ENCODE measurements at regions not wholly inside any gene's neighbourhood (a gene's known extent, or its start where the extent isn't known, plus 50 kb on each side); places are given as distances from the start of the nearest gene placed in this dataset.
A peak's percentile ranks its signal among the peaks of the same experiment; 100 is the strongest.

GRCh38 chr2:195606179-195606578, 50.8 kb upstream of the SLC39A10 start:
- DNase-seq: no peak

GRCh38 chr2:195604706-195605105, 52.3 kb upstream of the SLC39A10 start:
- DNase-seq: no peak

- DNase-seq: no peak
Measured at GRCh38 chr2:195603998-195604397, 53.0 kb upstream of the SLC39A10 start.

- DNase-seq: no peak
Measured at GRCh38 chr2:195603408-195603807, 53.6 kb upstream of the SLC39A10 start.

GRCh38 chr2:195602687-195603086, 54.3 kb upstream of the SLC39A10 start:
- DNase-seq: no peak

- DNase-seq: no peak
Measured at GRCh38 chr2:195601361-195601760, 55.7 kb upstream of the SLC39A10 start.

GRCh38 chr2:195600778-195601177, 56.2 kb upstream of the SLC39A10 start:
- no peak for DNase-seq

- peak; percentile 51 for DNase-seq
Measured at GRCh38 chr2:195596840-195597239, 60.2 kb upstream of the SLC39A10 start.

GRCh38 chr2:195595825-195596224, 61.2 kb upstream of the SLC39A10 start:
- DNase-seq: no peak

GRCh38 chr2:195594919-195595694, 61.9 kb upstream of the SLC39A10 start:
- DNase-seq: peak; percentile 68

GRCh38 chr2:195594248-195594647, 62.8 kb upstream of the SLC39A10 start:
- no peak for DNase-seq

- no peak for DNase-seq
Measured at GRCh38 chr2:195592105-195592504, 64.9 kb upstream of the SLC39A10 start.

GRCh38 chr2:195590861-195591205, 66.2 kb upstream of the SLC39A10 start:
- DNase-seq: no peak

- no peak for DNase-seq
Measured at GRCh38 chr2:195590199-195590860, 66.7 kb upstream of the SLC39A10 start.

GRCh38 chr2:195587966-195588365, 69.1 kb upstream of the SLC39A10 start:
- no peak for DNase-seq

- DNase-seq: no peak
Measured at GRCh38 chr2:195586062-195586714, 70.8 kb upstream of the SLC39A10 start.

- DNase-seq: no peak
Measured at GRCh38 chr2:195582188-195582587, 74.8 kb upstream of the SLC39A10 start.

- DNase-seq: no peak
Measured at GRCh38 chr2:195579776-195580555, 77.1 kb upstream of the SLC39A10 start.

GRCh38 chr2:195575879-195576401, 81.1 kb upstream of the SLC39A10 start:
- DNase-seq: peak; percentile 90

GRCh38 chr2:195575016-195575415, 82.0 kb upstream of the SLC39A10 start:
- no peak for DNase-seq

GRCh38 chr2:195574312-195574711, 82.7 kb upstream of the SLC39A10 start:
- peak; percentile 28 for DNase-seq

GRCh38 chr2:195572895-195573683, 83.9 kb upstream of the SLC39A10 start:
- peak; percentile 24 for DNase-seq

Data from fibroblast of skin of back (primary cell).